DMS114 treated with DMSO at 0.1 percent for 48 hours (cell line): ENCODE measurements at regions not wholly inside any gene's neighbourhood (a gene's known extent, or its start where the extent isn't known, plus 50 kb on each side); places are given as distances from the start of the nearest gene placed in this dataset.

Source experiments
- DNase-seq: peaks from one replicate; lab custom pipeline; 2025; ENCODE audit not compliant: unreplicated experiment; lab: John Stamatoyannopoulos, UW

DNA sequence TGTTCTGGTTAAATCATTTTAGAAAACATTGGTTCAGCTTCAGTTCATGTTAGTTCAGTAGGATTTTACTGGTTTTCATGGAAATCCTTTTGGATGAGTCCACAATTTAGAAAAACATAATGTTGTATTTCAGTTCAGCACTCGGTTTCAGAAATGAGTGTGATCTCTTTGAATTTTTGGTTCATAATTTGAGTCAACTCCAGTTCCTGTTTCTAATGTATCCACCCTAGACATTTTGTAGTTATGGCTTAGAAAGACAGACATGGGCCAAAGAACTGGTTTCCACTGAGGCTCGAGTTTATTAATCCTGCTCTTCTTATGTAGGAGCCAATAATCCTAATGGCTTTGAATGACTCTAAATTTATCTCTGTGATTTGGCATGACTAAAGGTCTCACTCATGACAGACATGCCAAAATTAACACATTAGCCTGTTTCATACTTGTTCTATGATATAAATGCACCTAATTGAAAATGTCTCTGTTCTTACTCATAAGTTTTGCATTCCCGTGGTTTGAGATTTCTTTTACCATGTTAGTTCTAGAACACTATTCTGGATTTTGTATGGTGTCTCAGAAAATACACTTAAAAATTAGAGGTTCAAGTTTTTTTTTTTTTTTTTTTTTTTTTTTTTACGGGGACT lies 82.3 kb upstream of the SPRED2 start:
- no peak for DNase-seq

- no peak for DNase-seq
Observed at GRCh38 chr2:65512783-65513182, 80.4 kb upstream of the SPRED2 start.

GRCh38 chr2:65511306-65511705 lies 78.9 kb upstream of the SPRED2 start:
- DNase-seq: no peak

DNA sequence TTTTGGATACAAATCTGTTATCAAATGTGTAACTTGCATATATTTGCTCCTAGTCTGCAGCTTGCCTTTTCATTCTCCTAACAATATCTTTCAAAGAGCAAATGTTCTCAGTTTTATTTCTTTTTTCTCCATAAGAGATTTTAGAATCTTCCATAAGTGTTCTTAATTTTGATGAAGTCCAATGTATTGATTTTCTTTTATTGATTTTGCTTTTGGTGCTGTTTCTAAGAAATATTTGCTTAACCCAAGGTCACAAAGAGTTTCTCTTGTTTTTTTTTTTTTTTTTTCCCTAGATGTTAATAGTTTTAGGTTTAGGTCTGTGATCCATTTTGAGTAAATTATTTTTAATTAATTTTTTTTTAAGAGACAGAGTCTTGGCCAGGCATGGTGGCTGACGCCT lies 75.8 kb upstream of the SPRED2 start:
- no peak for DNase-seq

- no peak for DNase-seq
Observed at GRCh38 chr2:65507102-65508069, 75.0 kb upstream of the SPRED2 start.

GRCh38 chr2:65504814-65505697 lies 72.7 kb upstream of the SPRED2 start:
- no peak for DNase-seq

DNA sequence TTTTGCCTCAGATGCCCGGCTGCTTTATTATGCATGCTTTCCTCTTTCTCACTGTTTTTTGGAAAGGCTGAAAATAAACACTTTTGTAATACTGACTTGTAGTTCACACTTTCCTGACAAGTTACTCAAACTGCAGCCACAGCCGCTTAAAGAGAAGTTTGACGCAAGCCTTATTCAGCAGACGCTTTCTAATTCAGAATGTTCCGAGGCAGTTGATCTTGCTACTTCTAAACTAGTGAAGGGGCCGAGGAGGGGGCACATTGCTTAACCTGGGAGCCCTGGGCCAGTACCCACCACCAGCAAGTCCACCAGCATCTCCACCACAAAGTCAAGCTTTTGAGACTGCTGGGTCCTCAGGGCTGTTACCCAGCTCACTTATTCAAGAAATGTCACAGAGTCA lies 71.8 kb upstream of the SPRED2 start:
- no peak for DNase-seq

DNA sequence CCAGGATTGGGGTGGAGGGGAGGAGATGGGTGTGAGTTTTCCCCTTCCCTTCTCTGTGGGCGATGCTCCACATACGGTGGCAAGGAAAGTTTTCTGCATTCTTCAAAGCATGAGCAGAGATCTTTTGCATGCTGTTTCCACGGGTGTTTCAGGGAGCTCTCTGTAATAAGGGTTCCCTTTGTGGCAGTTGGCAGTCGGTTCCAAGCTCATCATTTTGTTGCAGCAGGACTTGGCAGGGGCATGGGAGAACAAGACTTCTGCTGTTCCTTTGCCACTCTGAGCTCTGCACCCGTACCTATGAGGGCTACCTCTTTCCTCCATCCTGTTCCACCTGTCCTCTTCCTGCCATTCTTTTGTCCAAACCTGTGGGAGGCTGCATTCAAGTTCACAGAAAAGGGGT lies 71.3 kb upstream of the SPRED2 start:
- no peak for DNase-seq

GRCh38 chr2:65501836-65502235 lies 69.4 kb upstream of the SPRED2 start:
- no peak for DNase-seq

DNA sequence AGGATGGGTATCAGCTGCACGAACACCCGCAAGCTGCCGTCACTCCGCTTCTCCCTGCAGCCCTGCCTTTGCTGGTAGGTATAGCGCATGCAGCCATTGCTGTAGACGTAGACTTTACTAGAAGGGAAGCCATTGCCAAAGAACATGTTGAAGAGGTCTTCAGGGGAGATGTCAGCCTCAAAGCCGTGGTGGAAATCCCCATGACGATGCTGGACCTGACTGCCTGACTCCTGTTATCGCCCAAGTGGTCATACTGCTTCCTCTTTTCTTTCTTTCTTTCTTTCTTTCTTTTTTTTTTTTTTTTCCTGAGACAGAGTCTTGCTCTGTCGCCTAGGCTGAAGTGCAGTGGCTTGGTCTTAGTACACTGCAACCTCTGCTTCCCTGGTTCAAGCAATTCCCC lies 68.7 kb upstream of the SPRED2 start:
- DNase-seq: no peak

DNA sequence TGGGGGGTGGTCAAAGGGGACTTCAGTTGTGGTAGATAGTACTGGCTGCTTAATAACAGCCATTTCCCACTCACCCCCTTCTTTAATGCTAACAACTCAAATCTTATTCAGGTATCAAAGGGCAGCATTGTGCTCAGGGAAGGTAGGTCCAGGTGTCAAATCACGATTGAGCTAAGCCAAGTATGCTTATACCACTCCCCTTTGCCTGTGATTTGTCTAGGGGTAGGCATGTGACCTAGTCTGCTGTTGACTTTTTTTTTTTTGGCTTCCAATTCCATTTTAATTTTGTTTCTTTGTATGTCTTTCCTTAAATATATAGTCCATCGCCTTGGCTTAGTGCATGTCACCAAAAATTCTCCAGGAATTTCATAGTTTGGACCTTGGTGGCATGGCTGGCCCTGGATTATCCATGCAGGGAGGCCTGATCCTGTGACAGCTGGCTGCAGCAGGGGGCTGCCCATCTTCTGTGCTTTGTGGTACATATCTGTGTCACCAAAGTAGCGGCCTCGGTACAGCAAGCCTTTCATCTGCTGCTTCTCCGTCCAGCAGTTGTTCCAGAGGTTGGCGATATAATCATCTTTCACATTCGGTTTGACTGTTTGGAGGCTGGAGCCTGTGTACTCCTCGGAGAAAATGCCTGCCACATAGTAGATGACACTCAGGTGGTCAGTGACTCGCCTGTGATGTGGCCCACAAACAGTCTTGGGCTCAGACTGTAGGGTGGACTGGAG lies 68.1 kb upstream of the SPRED2 start:
- DNase-seq: no peak

- DNase-seq: no peak
Observed at GRCh38 chr2:65499216-65499615, 66.8 kb upstream of the SPRED2 start.

GRCh38 chr2:65498396-65498795 lies 66.0 kb upstream of the SPRED2 start:
- DNase-seq: no peak

DNA sequence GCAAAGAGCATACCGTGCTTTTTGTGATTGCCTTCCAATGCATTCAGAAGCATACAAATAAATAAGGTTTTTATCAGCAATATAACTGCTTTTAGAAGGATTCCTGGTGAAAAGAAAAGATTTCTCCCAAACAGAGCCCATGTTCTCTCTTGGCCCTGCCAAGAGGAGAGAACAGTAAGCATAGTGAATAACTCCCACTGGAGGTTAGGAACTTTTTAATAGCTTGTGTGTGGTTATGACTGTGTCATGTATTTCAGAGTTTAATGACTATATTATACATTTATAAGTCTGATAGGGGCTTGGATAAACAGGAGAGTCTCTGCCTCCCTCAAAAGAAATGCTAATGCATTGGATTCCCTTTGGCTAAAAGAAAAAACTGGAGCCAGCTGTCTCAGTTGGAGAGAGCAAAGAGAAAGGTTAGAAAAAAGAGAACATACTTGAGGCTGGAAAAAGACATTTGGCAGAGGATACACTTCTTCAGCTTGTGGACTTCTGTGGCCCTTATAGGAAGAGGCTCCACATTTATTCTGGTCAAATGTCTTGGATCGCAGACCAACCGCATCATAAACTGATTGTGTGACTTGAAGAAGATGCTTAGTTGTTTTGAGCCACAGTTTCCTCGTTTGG lies 63.0 kb upstream of the SPRED2 start:
- DNase-seq: no peak

- DNase-seq: no peak
Observed at GRCh38 chr2:65494078-65494477, 61.7 kb upstream of the SPRED2 start.

- no peak for DNase-seq
Observed at GRCh38 chr2:65491381-65491905, 59.0 kb upstream of the SPRED2 start.

GRCh38 chr2:65490222-65490621 lies 57.8 kb upstream of the SPRED2 start:
- DNase-seq: no peak

DNA sequence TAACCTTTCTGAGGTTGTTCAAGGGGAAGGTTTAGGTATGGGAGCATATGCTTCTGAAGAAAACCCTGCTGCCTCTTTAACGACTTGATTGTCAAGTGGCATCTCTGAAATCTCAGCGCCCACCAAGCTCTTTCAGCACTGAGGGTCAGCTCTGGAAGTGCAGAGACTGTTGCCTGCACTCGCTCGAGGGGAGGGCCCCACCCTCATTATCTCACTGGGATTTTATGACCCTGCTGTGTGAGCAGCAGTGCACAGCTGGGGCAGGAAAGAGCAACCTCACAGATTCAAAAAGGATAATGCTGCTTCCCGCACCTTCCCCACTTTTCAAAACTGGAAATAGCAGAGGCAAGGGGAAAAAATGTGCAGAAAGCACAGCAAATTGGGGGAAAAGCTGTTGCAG lies 56.9 kb upstream of the SPRED2 start:
- DNase-seq: no peak

DNA sequence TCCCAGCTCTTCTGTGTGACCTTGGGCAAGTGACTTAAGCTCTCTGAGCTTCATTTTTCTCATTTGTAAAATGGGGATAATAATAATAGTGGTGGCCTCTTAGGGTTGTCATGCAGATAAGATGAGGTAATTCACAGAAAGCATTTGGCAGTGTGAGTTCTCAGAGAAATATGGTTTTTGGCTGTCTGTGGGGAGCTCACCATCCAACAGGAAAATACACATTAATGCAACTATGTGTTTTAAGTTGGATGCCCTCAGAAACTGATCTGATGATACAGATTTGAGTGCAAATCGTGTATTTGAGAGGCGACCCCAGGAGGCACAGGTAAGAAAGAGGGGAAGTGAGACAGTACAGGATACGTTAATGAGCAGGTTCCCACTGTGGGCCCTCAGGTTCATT lies 56.1 kb upstream of the SPRED2 start:
- DNase-seq: no peak

DNA sequence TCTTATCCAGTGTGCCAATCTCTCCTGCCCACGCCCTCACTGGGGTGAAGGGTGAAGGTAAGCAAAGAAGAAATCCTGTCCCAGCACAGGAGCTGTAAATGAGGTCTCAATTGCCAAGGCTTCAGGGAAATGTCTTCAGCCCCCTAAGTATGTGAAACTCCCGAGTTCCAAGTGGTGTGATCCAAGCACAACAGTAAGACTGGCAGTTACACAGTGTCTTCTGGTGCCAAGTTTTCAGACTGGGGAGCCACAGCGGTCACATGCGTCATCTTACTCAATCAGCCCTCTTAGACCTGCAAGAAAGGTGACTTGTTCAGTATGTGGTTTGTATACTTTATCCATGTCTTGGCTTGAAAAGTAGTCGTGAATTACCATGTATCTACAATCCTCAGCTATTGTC lies 55.0 kb upstream of the SPRED2 start:
- no peak for DNase-seq
